PC-9 (cell line): ENCODE measurements at regions not wholly inside any gene's neighbourhood (a gene's known extent, or its start where the extent isn't known, plus 50 kb on each side); places are given as distances from the start of the nearest gene placed in this dataset.

Source experiments
- CTCF ChIP-seq: fragments of 200-600 bp; sonication (generic); conservative IDR thresholded peaks from 2 replicates; pipeline ENCODE4 v1.6.1; 2017; ENCODE audit warnings: mixed run types, antibody characterized with exemption, mild to moderate bottlenecking, moderate library complexity
- EZH2 ChIP-seq: fragments of 200-600 bp; sonication (generic); IDR thresholded peaks from 2 replicates; pipeline ENCODE4 v1.8.0; 2017; ENCODE audit warnings: antibody characterized with exemption, low read depth

- TF ChIP-seq CTCF (no peak), EZH2 (no peak)
Measured at GRCh38 chr11:112522536-112522935, 261.9 kb upstream of the PLET1 start.
